Omental fat pad (tissue), 3 donors: ENCODE measurements at regions not wholly inside any gene's neighbourhood (a gene's known extent, or its start where the extent isn't known, plus 50 kb on each side); places are given as distances from the start of the nearest gene placed in this dataset.

Experiments
- ATAC-seq: fragments of 150-250 bp; one replicate; pipeline ENCODE4 v1.9.1; 2016; ENCODE audit warnings: mild to moderate bottlenecking, moderate library complexity; ENCODE audit not compliant: low FRiP score
- DNase-seq: peaks from one replicate; pipeline ENCODE4 v3.0.0-alpha.2; 2019; ENCODE audit warnings: low spot score
- CTCF ChIP-seq, 3 donors: fragments of 450-650 bp; IDR thresholded peaks; one replicate each; pipeline ENCODE4 v1.5.1; 2016 to 2017; ENCODE audit warnings: antibody characterized with exemption in 3 of 3, mild to moderate bottlenecking in 3 of 3, moderate library complexity in 2 of 3

- ATAC-seq (no peak), DNase-seq (no peak)
- no peak for TF ChIP-seq CTCF (IDR thresholded peaks at IDR 0.05)
Observed at GRCh38 chr9:82651474-82651873, 411.5 kb downstream of the RASEF start.

GRCh38 chr9:82665324-82665723 lies 397.6 kb downstream of the RASEF start:
- no peak for DNase-seq
- no peak for TF ChIP-seq CTCF (IDR thresholded peaks at IDR 0.05)
- no peak for ATAC-seq

GRCh38 chr9:82668689-82669199 lies 394.2 kb downstream of the RASEF start:
- DNase-seq (no peak), ATAC-seq (no peak)
- TF ChIP-seq CTCF (IDR thresholded peaks at IDR 0.05), result no peak

- DNase-seq (no peak), ATAC-seq (no peak)
- TF ChIP-seq CTCF (IDR thresholded peaks at IDR 0.05), result no peak
Observed at GRCh38 chr9:82670000-82670399, 392.9 kb downstream of the RASEF start.

GRCh38 chr9:82670726-82671125 lies 392.2 kb downstream of the RASEF start:
- no peak for TF ChIP-seq CTCF (IDR thresholded peaks at IDR 0.05)
- no peak for DNase-seq
- no peak for ATAC-seq

- ATAC-seq (no peak), DNase-seq (no peak)
- TF ChIP-seq CTCF (IDR thresholded peaks at IDR 0.05), result no peak
Observed at GRCh38 chr9:82673201-82673600, 389.7 kb downstream of the RASEF start.

- no peak for ATAC-seq
- TF ChIP-seq CTCF (IDR thresholded peaks at IDR 0.05), result no peak
Observed at GRCh38 chr9:82673919-82674318, 389.0 kb downstream of the RASEF start.

More at GRCh38 chr9:82673919-82674318, 389.0 kb downstream of the RASEF start:
- no peak for DNase-seq
